T-helper 2 cell treated with Interferon-gamma antibody and Interleukin-4, amounts not matched to agents 100 ng/mL and 5 ng/mL, for 36 hours (primary cell): ENCODE measurements at regions not wholly inside any gene's neighbourhood (a gene's known extent, or its start where the extent isn't known, plus 50 kb on each side); places are given as distances from the start of the nearest gene placed in this dataset.

Experiments
- intact Hi-C: fragments of 100-400 bp; cut with micrococcal nuclease; formaldehyde crosslinking; loops from one replicate; pipeline ENCODE4 v1.15.1; 2023

DNA sequence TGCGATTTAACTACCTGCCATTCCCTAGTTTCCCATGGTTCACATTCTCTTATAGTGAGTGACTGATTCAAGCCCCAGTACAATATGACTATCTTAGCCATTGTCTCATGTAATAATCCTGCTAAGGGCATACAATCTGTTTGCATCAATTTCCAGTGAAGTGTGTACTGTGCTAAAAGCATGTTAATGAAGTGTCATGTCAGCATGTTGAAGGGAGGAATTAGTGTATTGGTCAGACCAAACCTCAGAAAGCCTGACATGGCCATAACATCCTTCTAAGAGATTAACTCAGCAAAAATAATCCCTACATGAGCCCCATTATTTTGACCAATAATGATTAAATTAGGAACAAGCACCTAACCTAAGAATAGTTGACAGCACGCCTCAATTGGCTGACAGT, 442.4 kb downstream of the ENC1 start:
- intact Hi-C loops: no loop called here

DNA sequence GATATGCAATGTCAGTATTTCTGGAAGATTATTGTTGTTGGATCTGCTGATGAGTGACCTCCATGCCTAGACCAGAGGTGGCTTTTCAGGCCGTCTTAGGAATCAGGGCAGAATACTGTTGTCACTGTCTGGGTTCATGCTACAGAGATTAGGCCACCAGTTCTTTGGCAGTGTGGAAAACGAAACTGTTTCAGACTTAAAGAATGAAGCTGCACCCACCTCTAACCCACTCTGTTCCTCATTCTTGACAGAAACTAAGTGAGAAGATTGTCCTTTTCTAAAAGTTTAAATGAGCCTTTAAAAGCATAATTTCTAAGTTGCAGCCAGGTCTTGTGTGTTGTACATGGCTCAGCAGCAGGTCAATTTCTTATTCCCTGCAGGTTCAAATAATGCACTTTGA, 444.3 kb downstream of the ENC1 start:
- intact Hi-C loops: no loop called here

DNA sequence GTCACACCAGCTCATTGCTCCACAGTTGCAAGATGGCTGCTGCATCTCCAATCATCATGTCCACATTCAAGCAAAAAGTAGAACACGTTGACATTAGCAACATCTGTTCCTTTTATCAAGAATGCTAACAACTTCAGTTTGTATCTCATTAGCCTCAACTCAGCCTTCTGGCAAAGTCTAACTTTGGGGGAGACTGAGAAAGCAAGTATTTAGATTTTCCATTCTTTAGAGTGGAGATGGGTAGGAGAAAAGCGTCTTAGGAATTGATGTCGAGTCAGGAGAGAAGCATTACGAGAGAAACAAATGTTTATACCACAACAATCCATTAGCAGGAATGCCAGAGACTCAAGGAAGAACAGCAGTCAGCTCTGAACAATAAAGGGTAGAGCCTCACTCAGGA, 446.3 kb downstream of the ENC1 start:
- intact Hi-C loops: no loop called here

GRCh38 chr5:74192606-74193299, 447.8 kb downstream of the ENC1 start:
- intact Hi-C loops: no loop called here

GRCh38 chr5:74188351-74189105, 452.0 kb downstream of the ENC1 start:
- intact Hi-C loops: no loop called here

GRCh38 chr5:74187757-74188156, 452.8 kb downstream of the ENC1 start:
- intact Hi-C loops: no loop called here

- intact Hi-C loops: no loop called here
These were observed 453.9 kb downstream of the ENC1 start for GRCh38 chr5:74186356-74187315.

GRCh38 chr5:74185599-74185998, 454.9 kb downstream of the ENC1 start:
- intact Hi-C loops: no loop called here

DNA sequence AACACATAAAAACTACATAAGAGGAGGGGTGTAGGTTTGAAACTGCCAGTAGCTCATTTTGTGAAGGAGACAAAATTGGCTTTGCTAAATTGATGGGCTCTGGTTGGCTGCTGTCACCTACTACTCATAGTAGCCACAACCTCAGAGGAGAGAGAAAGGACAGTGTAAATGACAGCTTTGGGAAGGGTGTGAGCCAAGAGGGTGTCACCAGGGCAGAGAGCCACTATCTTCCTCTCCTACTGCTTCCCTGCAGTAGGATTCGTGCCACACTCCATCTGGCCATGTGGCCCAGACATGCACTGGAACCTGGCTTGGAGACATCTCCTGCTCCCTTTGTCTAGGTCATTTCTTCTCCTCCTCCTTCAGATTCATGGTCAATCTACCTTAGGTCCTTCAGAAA, 455.9 kb downstream of the ENC1 start:
- intact Hi-C loops: no loop called here

- intact Hi-C loops: no loop called here
These were observed 457.5 kb downstream of the ENC1 start for GRCh38 chr5:74183041-74183440.

GRCh38 chr5:74182603-74183002, 457.9 kb downstream of the ENC1 start:
- intact Hi-C loops: no loop called here

- intact Hi-C loops: no loop called here
These were observed 460.8 kb downstream of the ENC1 start for GRCh38 chr5:74179701-74180100.

DNA sequence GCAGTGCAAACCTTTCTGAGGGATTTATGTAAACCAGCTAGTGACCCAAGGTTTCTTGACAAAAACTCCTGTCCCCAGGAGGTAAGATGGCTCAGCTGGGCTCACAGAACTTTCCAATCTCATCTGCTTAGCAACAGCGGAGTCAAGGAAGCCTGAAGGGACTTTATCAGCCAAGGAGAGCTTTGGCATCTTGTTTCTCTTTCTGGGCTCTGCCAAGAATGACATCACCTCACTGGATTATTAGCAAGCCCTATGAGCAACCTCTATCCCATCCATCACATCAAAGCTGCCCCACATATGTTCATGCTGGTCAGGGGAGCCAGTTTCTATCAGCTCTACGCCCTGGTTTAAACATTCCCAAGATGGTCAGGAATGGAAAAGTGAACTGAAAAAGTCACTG, 461.3 kb downstream of the ENC1 start:
- intact Hi-C loops: no loop called here

GRCh38 chr5:74177961-74178360, 462.6 kb downstream of the ENC1 start:
- intact Hi-C loops: no loop called here

GRCh38 chr5:74174366-74174765, 466.2 kb downstream of the ENC1 start:
- intact Hi-C loops: no loop called here

GRCh38 chr5:74173665-74174064, 466.9 kb downstream of the ENC1 start:
- intact Hi-C loops: no loop called here

DNA sequence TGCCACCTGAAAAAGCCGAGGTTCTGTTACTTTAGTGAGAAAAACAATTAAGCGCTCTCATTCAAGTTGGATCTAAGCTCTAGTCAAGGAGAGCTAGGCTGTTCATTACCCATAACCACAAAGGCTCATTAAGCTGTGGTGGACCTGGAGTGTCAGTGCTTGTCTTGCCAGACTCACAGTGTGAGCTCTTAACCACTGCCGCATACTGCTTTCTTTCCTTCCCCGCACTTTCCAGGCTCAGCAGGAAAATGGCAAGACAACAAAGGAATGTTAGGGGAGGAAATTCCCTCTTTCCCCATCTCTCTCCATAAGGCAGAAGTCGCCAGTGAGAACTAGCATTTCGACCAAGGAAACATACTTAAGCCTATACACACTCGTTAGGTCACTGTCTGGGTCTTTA, 467.3 kb downstream of the ENC1 start:
- intact Hi-C loops: no loop called here

DNA sequence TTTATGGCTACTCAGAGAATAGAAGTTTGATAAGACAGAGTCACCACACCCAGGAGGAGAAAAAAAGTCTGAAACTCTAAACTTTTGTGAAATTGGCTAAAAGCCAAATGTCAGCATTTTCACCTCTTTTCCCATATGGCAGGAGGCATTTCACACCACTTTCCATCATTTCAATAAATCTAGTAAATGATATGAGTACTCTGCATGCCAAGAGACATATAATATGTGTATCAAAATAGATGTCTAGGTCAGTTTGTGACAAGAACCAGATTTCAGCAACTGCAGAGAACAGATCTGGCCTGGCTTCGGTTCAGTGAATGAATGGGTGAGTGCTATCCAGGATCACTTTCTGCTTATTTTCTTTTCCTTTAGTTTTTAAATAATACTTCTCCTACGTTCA, 470.8 kb downstream of the ENC1 start:
- intact Hi-C loops: no loop called here

DNA sequence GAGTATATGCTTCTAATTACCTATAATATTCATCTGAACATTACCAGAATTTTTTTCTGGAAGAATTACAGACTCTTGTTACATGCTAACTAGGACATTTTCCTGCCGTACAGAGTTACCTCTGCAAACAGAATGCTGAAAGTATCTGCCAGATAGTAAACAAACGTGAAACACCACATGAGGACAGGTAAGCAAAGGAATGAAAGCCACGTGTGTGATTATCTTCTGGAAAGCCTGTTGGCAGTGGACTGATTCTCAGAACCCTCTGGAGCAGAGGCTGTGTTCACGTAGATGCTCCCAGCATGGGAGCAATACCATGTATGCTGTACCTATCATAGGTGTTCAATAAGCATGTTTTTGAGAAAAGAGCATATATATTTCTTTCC, 472.6 kb downstream of the ENC1 start:
- intact Hi-C loops: no loop called here

- intact Hi-C loops: no loop called here
These were observed 473.2 kb downstream of the ENC1 start for GRCh38 chr5:74167206-74167929.

DNA sequence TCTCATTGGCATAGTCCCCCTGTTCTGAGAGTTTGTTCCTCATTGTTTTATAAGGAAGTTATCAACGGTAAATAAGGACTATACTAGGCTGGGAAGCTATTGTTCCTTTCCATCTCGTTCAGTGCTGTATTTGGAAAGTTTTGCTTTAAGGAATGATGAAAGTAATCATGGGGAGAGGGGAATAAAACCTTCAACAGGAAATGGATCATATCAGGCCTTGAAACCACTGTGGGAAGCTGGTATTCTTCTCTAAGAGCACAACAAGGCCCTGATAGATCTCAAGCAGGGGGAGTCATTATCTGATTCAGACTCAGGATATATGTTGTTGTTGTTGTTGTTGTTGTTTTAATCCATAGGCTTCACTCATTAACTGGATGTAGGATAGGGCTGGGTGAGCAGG, 474.5 kb downstream of the ENC1 start:
- intact Hi-C loops: no loop called here
